ENCODE measurements at regions not wholly inside any gene's neighbourhood (a gene's known extent, or its start where the extent isn't known, plus 50 kb on each side); places are given as distances from the start of the nearest gene placed in this dataset.
A peak's percentile ranks its signal among the peaks of the same experiment; 100 is the strongest.

DNA sequence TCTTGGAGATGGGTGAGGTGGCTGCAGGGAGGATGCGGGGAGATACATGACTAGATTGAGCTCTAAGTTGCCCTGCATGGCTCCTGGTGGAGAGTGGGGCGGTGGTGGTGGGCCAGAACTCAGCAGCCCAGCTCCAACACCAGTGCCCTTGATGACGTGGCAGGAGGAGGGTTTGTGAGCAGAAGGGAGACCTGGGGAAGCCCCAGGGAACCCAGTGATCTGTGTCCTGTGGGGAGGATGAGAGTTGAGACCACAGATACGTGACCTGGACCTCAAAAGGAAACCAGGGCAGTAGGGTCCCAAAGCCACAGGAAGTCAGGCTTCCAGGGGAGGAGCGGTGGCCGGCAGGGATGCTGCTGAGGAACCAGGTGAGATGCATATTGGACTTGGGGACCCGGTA is 989.1 kb upstream of the TMEM132C start:
- FAIRE-seq: no peak
- TF ChIP-seq, protein P1, sequence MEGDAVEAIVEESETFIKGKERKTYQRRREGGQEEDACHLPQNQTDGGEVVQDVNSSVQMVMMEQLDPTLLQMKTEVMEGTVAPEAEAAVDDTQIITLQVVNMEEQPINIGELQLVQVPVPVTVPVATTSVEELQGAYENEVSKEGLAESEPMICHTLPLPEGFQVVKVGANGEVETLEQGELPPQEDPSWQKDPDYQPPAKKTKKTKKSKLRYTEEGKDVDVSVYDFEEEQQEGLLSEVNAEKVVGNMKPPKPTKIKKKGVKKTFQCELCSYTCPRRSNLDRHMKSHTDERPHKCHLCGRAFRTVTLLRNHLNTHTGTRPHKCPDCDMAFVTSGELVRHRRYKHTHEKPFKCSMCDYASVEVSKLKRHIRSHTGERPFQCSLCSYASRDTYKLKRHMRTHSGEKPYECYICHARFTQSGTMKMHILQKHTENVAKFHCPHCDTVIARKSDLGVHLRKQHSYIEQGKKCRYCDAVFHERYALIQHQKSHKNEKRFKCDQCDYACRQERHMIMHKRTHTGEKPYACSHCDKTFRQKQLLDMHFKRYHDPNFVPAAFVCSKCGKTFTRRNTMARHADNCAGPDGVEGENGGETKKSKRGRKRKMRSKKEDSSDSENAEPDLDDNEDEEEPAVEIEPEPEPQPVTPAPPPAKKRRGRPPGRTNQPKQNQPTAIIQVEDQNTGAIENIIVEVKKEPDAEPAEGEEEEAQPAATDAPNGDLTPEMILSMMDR (IDR thresholded peaks at IDR 0.05; ENCODE audit: insufficient read depth, missing control alignments): no peak
- DNase-seq (ENCODE audit: insufficient read length, low spot score): no peak

DNA sequence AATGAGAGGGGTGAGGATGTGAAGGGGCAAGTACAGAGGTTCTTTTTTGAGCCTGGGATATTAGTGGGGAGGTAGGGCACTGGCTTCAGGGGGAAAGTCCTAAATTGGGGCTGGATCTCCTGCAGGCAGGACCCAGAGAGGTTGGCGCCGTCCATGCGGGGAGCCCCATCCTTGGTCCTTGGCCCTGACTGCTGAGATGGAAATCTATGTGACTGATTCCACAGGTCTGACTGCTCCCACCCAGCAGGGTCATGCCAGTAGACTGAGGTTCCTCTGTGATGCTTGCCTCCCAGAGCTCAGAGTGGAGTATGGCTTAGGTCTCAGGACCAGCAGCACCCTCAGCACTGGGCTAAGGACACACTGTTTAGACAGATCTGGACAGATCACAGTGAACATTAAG is 988.6 kb upstream of the TMEM132C start:
- DNase-seq (ENCODE audit: insufficient read length, low spot score) (no peak), FAIRE-seq (no peak)
- TF ChIP-seq, protein P1 (IDR thresholded peaks at IDR 0.05; ENCODE audit: insufficient read depth, missing control alignments): no peak

DNA sequence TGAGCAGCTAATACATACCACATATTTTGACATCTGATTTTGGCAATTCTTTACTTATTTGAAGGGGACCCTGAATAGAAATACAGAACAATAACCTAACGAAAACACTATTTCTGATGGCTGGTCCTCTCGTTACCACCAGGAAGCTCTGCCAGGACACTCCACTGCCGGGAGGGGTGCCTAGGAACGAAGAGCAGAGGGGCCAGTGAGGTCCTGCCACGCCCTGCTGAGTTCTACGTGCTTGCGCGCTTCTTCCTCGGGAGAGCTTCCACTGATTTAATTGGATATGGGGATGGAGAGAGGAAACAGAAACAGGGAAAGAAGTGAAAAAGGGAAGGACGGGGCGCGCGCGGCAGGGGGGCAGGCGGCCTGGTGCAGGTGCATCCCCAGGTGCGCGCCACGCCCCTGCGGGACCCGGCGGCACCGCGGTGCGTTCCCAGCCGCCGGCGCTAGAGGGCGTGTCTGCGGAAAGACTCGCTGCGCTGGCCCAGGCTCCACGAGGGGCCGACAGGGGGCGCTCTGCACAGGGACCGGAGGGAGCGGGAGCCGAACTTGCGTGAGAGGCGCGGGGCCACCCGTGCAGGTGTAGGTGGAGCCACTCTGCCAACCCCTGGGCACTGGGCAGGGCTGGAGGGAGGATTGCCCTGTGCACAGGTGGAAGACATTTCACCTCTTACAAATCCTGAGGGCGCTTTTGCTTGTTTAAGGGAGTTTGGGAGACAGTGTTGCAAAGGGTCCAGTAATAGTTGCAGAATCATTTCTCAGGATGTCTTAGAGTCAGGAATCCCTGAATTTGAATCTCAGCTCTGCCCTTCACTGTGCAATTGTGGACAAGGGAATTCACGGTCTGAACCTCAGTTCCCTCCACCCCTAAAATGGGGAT is 986.3 kb upstream of the TMEM132C start:
- DNase-seq (ENCODE audit: insufficient read length, low spot score) (no peak), FAIRE-seq (no peak)
- TF ChIP-seq, protein P1 (IDR thresholded peaks at IDR 0.05; ENCODE audit: insufficient read depth, missing control alignments): peak; percentile 89

DNA sequence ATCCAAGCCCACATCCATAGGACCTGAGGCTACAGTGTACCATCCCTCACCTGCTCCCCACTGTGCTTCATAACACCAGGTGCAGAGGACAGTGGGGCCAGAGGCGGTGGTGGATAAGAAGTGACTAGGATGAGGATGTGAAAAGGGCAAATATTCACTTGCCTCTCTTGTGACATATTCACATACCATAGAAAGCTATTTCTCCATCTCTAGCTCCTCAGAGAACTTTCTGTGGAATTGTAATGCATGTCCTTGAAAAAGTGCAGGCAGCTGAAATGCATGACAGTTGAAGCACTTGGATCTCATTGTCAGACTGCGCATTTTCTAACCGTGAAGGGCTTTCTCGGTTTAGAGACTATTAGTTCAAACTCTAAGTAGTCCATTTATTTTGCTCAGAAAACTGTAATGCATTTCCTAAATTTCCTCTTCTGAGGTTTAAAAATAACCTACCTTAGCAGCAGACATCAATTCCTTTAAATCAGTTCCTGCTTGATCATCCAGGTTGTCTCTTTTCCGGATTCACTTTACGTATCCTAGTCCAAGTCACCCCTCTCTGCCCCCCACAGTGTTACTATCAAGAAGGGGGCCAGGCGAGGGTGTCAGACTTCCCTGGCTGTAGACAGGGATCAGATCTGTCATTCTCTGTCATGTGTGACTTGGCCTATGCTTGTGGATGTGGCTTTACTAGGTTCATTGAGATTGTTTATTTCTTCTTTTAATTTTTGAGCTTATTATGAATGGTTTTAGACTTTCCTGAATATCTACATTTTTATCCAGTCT is 984.0 kb upstream of the TMEM132C start:
- TF ChIP-seq, protein P1 (IDR thresholded peaks at IDR 0.05; ENCODE audit: insufficient read depth, missing control alignments): no peak
- FAIRE-seq (no peak), DNase-seq (ENCODE audit: insufficient read length, low spot score) (no peak)

DNA sequence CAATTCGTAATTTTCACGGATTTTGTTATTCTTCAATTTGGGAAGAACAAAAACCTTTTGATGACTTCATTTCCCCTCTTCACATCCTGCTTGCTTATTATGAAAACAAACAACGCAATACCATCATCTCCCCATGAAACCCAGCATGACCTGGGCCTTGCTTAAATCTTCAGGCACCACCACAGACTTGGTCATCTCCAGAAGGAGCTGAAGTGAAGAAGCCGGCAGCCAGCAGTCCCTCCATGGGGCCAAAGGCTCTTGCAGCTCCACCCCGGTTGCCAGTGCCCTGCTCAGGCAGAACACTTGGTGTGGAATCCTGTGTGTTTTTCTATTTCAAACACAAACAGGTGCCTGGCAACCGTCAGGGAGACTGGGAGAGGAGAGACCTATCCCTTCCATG is 982.9 kb upstream of the TMEM132C start:
- DNase-seq (ENCODE audit: insufficient read length, low spot score) (no peak), FAIRE-seq (no peak)
- TF ChIP-seq, protein P1 (IDR thresholded peaks at IDR 0.05; ENCODE audit: insufficient read depth, missing control alignments): no peak

DNA sequence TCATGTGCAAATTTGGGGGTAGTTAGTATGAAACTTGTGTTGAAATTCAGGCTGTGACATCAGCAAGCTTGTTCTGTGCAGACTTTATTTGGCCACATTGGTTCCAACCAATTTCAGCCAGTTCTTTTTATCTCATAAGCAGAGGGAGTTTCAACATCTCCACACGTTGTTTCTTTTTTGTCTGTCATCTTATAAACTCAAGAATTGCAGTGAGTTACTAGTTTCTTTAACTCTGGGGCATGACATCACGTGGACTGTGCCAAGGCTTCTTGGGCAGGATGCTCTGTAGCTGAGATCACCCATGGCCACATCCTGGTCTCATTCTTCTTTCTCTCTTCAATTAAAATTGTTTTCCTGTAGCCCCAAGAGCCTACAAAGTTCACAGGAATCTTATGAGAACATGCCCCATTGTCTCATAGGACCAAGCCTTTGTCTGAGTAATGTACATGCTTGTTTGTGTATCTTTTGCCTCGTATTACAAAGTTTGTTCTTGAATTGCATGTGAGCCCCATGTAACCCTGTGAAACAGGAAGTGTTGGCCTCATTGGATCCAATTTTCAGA is 982.0 kb upstream of the TMEM132C start:
- TF ChIP-seq, protein P1 (IDR thresholded peaks at IDR 0.05; ENCODE audit: insufficient read depth, missing control alignments): no peak
- DNase-seq (ENCODE audit: insufficient read length, low spot score) (no peak), FAIRE-seq (no peak)
